ENCODE measurements at regions not wholly inside any gene's neighbourhood (a gene's known extent, or its start where the extent isn't known, plus 50 kb on each side); places are given as distances from the start of the nearest gene placed in this dataset.
"Not testable (repeated sequence)": the region's sequence is repeated elsewhere in the genome, so short reads cannot be mapped to it uniquely, and the experiment has no call there.

- in situ Hi-C loops (cut with HindIII; ENCODE audit: low pct_ligation_motif_present, low sequenced_read_pairs), result no loop called here
- DNase-seq, result no peak
- Histone ChIP-seq H3K27ac (no peak overlapping the region), H3K36me3 (replicated peaks) (no peaks in the 10 kb centered on the region), H3K27me3 (replicated peaks) (no peaks in the 10 kb centered on the region), H3K4me3 (ENCODE audit: low read depth, low read length) (no peak overlapping the region)
- no peak for TF ChIP-seq CTCF (IDR thresholded peaks at IDR 0.05; ENCODE audit: low read depth, low read length, missing control alignments)
Measured at GRCh38 chrX:108993909-108994308, 257.5 kb upstream of the IRS4 start.

DNA sequence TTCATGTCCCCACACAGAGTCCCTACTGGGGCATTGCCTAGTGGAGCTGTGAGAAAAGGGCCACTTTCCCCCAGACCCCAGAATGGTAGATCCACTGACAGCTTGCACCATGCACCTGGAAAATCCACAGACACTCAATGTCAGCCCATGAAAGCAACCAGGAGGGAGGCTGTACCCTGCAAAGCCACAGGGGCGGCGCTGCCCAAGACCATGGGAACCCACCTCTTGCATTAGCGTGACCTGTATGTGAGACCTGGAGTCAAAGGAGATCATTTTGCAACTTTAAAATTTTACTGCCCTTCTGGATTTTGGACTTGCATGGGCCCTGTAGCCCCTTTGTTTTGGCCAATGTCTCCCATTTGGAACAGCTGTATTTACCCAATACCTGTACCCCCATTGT is 236.5 kb upstream of the IRS4 start:
- H3K27me3 ChIP-seq (replicated peaks); H3K4me3 ChIP-seq (ENCODE audit: low read depth, low read length); DNase-seq; H3K36me3 ChIP-seq (replicated peaks); in situ Hi-C loops (cut with HindIII; ENCODE audit: low pct_ligation_motif_present, low sequenced_read_pairs); H3K27ac ChIP-seq: not testable (repeated sequence)

GRCh38 chrX:108947205-108947604 is 210.8 kb upstream of the IRS4 start:
- H3K27me3 ChIP-seq (replicated peaks), result no peaks in the 10 kb centered on the region
- H3K36me3 ChIP-seq (replicated peaks), result no peaks in the 10 kb centered on the region
- in situ Hi-C loops (cut with HindIII; ENCODE audit: low pct_ligation_motif_present, low sequenced_read_pairs), result no loop called here
- TF ChIP-seq CTCF (IDR thresholded peaks at IDR 0.05; ENCODE audit: low read depth, low read length, missing control alignments), result no peak
- H3K4me3 ChIP-seq (ENCODE audit: low read depth, low read length), result no peak overlapping the region
- no peak overlapping the region for H3K27ac ChIP-seq
- no peak for DNase-seq

GRCh38 chrX:108946531-108946930 is 210.2 kb upstream of the IRS4 start:
- DNase-seq, result no peak
- no peak for TF ChIP-seq CTCF (IDR thresholded peaks at IDR 0.05; ENCODE audit: low read depth, low read length, missing control alignments)
- Histone ChIP-seq H3K27me3 (replicated peaks) (no peaks in the 10 kb centered on the region), H3K36me3 (replicated peaks) (no peaks in the 10 kb centered on the region), H3K4me3 (ENCODE audit: low read depth, low read length) (no peak overlapping the region), H3K27ac (no peak overlapping the region)
- in situ Hi-C loops (cut with HindIII; ENCODE audit: low pct_ligation_motif_present, low sequenced_read_pairs), result no loop called here

GRCh38 chrX:108945883-108946523 is 209.6 kb upstream of the IRS4 start:
- no peak overlapping the region for H3K27ac ChIP-seq
- H3K27me3 ChIP-seq (replicated peaks), result no peaks in the 10 kb centered on the region
- TF ChIP-seq CTCF (IDR thresholded peaks at IDR 0.05; ENCODE audit: low read depth, low read length, missing control alignments), result no peak
- H3K36me3 ChIP-seq (replicated peaks), result no peaks in the 10 kb centered on the region
- in situ Hi-C loops (cut with HindIII; ENCODE audit: low pct_ligation_motif_present, low sequenced_read_pairs), result no loop called here
- no peak for DNase-seq
- no peak overlapping the region for H3K4me3 ChIP-seq (ENCODE audit: low read depth, low read length)

GRCh38 chrX:108914791-108915190 is 178.4 kb upstream of the IRS4 start:
- no peaks in the 10 kb centered on the region for H3K27me3 ChIP-seq (replicated peaks)
- no peaks in the 10 kb centered on the region for H3K36me3 ChIP-seq (replicated peaks)
- in situ Hi-C loops (cut with HindIII; ENCODE audit: low pct_ligation_motif_present, low sequenced_read_pairs), result no loop called here
- TF ChIP-seq CTCF (IDR thresholded peaks at IDR 0.05; ENCODE audit: low read depth, low read length, missing control alignments), result no peak
- H3K27ac ChIP-seq, result no peak overlapping the region
- H3K4me3 ChIP-seq (ENCODE audit: low read depth, low read length), result no peak overlapping the region
- DNase-seq, result no peak

DNA sequence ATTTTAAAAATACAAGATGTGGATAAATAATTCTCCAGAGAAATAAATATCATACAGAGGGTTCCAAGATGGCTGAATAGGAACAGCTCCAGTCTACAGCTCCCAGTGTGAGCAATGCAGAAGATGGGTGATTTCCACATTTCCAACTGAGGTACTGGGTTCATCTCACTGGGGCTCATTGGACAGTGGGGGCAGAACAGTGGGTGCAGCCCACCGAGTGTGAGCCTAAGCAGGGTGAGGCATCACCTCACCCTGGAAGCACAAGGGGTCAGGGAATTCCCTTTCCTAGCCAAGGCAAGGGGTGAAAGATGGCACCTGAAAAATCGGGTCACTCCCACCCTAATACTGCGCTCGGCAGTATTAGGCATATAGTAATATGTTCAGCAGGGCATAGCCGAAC is 167.5 kb upstream of the IRS4 start:
- H3K36me3 ChIP-seq (replicated peaks); H3K4me3 ChIP-seq (ENCODE audit: low read depth, low read length); in situ Hi-C loops (cut with HindIII; ENCODE audit: low pct_ligation_motif_present, low sequenced_read_pairs); H3K27me3 ChIP-seq (replicated peaks); H3K27ac ChIP-seq; DNase-seq: not testable (repeated sequence)
